Ishikawa (cell line): ENCODE measurements at regions not wholly inside any gene's neighbourhood (a gene's known extent, or its start where the extent isn't known, plus 50 kb on each side); places are given as distances from the start of the nearest gene placed in this dataset.

ENCODE experiments used
- CEBPB ChIP-seq: IDR thresholded peaks from 2 replicates; pipeline ENCODE4 v1.6.1; 2012
- CREB1 ChIP-seq: IDR thresholded peaks from 2 replicates; pipeline ENCODE4 v1.6.1; 2012; ENCODE audit warnings: low read depth
- EGR1 ChIP-seq: IDR thresholded peaks from 2 replicates; pipeline ENCODE4 v1.6.1; 2012
- EP300 ChIP-seq: IDR thresholded peaks from 2 replicates; pipeline ENCODE4 v1.6.1; 2012; ENCODE audit warnings: borderline replicate concordance
- FOXM1 ChIP-seq: IDR thresholded peaks from 2 replicates; pipeline ENCODE4 v1.6.1; 2012; ENCODE audit warnings: low read depth, borderline replicate concordance
- NFIC ChIP-seq: IDR thresholded peaks from 2 replicates; pipeline ENCODE4 v1.6.1; 2012
- RAD21 ChIP-seq: IDR thresholded peaks from 2 replicates; pipeline ENCODE4 v1.6.1; 2012; ENCODE audit warnings: low read depth
- TAF1 ChIP-seq: IDR thresholded peaks from 2 replicates; pipeline ENCODE4 v1.6.1; 2012; ENCODE audit warnings: low read depth, mild to moderate bottlenecking
- TCF12 ChIP-seq: IDR thresholded peaks from 2 replicates; pipeline ENCODE4 v1.6.1; 2012; ENCODE audit warnings: low read depth
- TEAD4 ChIP-seq: IDR thresholded peaks from 2 replicates; pipeline ENCODE4 v1.6.1; 2012
- USF1 ChIP-seq: IDR thresholded peaks from 2 replicates; pipeline ENCODE4 v1.6.1; 2012
- YY1 ChIP-seq: IDR thresholded peaks from 2 replicates; pipeline ENCODE4 v1.6.1; 2012; ENCODE audit warnings: low read depth
- ZBTB7A ChIP-seq: IDR thresholded peaks from 2 replicates; pipeline ENCODE4 v1.6.1; 2012; ENCODE audit warnings: low read depth
- TF ChIP-seq, protein P1 (sequence below): IDR thresholded peaks from 2 replicates; pipeline ENCODE4 v1.6.1; 2012; ENCODE audit warnings: low read depth, mild to moderate bottlenecking
- TF ChIP-seq, protein P2 (sequence below): IDR thresholded peaks from 2 replicates; pipeline ENCODE4 v1.6.1; 2012

GRCh38 chr10:29021591-29021990 lies 267.3 kb upstream of the LYZL1 start:
- TF ChIP-seq YY1, result no peak
- TF ChIP-seq TEAD4, result no peak
- TF ChIP-seq, protein P1, sequence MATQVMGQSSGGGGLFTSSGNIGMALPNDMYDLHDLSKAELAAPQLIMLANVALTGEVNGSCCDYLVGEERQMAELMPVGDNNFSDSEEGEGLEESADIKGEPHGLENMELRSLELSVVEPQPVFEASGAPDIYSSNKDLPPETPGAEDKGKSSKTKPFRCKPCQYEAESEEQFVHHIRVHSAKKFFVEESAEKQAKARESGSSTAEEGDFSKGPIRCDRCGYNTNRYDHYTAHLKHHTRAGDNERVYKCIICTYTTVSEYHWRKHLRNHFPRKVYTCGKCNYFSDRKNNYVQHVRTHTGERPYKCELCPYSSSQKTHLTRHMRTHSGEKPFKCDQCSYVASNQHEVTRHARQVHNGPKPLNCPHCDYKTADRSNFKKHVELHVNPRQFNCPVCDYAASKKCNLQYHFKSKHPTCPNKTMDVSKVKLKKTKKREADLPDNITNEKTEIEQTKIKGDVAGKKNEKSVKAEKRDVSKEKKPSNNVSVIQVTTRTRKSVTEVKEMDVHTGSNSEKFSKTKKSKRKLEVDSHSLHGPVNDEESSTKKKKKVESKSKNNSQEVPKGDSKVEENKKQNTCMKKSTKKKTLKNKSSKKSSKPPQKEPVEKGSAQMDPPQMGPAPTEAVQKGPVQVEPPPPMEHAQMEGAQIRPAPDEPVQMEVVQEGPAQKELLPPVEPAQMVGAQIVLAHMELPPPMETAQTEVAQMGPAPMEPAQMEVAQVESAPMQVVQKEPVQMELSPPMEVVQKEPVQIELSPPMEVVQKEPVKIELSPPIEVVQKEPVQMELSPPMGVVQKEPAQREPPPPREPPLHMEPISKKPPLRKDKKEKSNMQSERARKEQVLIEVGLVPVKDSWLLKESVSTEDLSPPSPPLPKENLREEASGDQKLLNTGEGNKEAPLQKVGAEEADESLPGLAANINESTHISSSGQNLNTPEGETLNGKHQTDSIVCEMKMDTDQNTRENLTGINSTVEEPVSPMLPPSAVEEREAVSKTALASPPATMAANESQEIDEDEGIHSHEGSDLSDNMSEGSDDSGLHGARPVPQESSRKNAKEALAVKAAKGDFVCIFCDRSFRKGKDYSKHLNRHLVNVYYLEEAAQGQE, result no peak
- no peak for TF ChIP-seq TCF12
- TF ChIP-seq, protein P2, sequence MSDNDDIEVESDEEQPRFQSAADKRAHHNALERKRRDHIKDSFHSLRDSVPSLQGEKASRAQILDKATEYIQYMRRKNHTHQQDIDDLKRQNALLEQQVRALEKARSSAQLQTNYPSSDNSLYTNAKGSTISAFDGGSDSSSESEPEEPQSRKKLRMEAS, result no peak
- no peak for TF ChIP-seq CREB1
- no peak for TF ChIP-seq EGR1
- no peak for TF ChIP-seq FOXM1
- TF ChIP-seq RAD21, result no peak
- no peak for TF ChIP-seq CEBPB
- no peak for TF ChIP-seq USF1
- TF ChIP-seq NFIC, result no peak
- TF ChIP-seq EP300, result no peak
- TF ChIP-seq TAF1, result no peak

GRCh38 chr10:29022513-29022912 lies 266.4 kb upstream of the LYZL1 start:
- no peak for TF ChIP-seq TAF1
- TF ChIP-seq YY1, result no peak
- TF ChIP-seq EGR1, result no peak
- TF ChIP-seq TEAD4, result no peak
- TF ChIP-seq RAD21, result no peak
- TF ChIP-seq USF1, result no peak
- no peak for TF ChIP-seq TCF12
- no peak for TF ChIP-seq CEBPB
- TF ChIP-seq CREB1, result no peak

- TF ChIP-seq ZBTB7A, result no peak
- TF ChIP-seq EP300, result no peak
- no peak for TF ChIP-seq RAD21
- no peak for TF ChIP-seq YY1
- TF ChIP-seq, protein P2, result no peak
Observed at GRCh38 chr10:29023678-29024077, 265.2 kb upstream of the LYZL1 start.

DNA sequence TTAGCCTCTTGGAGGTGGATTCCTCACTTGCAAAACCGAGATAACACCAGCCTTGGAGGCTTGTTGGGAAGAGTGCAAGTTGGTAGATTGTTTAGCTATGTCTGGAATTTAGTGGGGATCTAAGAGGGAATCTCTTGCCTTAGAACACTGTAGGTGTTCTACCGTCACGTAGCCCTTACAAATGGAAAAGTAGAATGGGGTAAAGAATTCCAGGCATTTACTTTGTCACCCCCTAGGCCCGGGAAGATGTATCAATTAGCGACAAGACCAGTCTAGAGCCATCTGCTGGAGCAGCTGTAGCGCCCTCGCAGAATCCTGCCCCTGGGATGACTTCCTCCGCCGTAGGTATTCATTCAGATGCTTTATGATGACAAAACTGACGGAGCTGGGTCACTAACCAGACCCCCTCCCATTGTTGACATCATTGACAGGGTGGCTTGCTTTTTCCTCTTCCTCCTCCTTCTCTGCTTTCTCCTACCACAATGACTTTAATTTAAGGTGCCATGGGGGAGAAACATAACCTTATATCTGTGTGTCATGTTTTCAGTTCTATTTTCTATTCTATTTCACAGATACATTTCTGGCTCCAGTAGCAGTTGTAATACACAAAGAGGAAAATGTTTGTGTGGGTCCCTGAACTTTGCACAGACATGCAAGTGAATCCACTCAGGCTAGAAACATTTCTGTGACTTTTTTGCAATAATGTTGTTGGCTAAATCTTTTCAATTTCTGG lies 262.6 kb upstream of the LYZL1 start:
- TF ChIP-seq CEBPB, result no peak
- no peak for TF ChIP-seq TCF12
- TF ChIP-seq, protein P1, result no peak
- TF ChIP-seq, protein P2, result no peak
- TF ChIP-seq USF1, result no peak
- TF ChIP-seq CREB1, result no peak
- TF ChIP-seq TEAD4, result no peak
- no peak for TF ChIP-seq FOXM1
- TF ChIP-seq RAD21, result no peak
- TF ChIP-seq EGR1, result no peak
- TF ChIP-seq ZBTB7A, result no peak
- no peak for TF ChIP-seq TAF1
- no peak for TF ChIP-seq YY1
- no peak for TF ChIP-seq EP300
- no peak for TF ChIP-seq NFIC

DNA sequence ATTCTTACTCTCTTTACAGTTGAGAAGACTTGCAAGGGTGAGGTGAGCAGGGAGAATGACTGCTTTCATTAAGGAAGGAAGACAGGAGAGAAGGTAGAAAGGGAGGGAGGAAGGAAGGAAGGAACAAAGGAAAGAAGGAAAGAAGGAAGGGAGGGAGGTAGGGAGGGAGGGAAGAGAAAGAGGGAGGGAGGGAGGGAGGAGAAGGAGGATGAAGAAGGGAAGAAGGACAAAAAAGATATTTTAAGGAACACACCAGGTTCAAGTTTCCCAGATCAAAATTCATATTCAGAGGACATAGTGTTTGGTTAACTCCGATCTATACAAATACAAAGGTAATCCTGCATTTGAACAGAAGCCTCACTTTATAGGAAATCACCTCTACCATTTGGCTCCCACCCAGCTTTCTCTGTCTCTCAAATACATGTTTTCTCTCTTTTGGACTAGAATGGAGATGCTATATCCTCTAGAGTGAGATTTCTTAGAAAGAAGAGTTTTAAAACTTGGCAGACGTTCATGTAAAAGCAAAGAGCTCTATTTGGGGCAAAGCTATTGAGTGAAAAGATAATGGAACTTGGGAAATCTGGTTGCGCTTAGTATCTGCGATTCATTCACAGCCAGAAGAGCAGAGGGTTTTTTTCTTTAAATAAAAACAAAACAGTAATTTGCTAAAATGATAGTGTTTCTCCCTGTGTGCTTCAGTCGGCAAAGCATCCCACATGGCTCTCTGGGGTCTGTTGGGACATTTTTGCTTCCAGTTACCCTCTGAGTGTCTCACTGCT lies 261.9 kb upstream of the LYZL1 start:
- TF ChIP-seq ZBTB7A (no peak), RAD21 (no peak), TEAD4 (no peak), TCF12 (no peak), TAF1 (no peak), USF1 (no peak), EP300 (no peak), YY1 (no peak), EGR1 (no peak), CREB1 (no peak), CEBPB (no peak), FOXM1 (no peak), NFIC (no peak)
- TF ChIP-seq, protein P1, result no peak
